ENCODE measurements at regions not wholly inside any gene's neighbourhood (a gene's known extent, or its start where the extent isn't known, plus 50 kb on each side); places are given as distances from the start of the nearest gene placed in this dataset.

- Histone ChIP-seq H3K27ac (ENCODE audit: insufficient read depth, low read length) (no peak overlapping the region), H3K79me1 (ENCODE audit: low read depth in 1 of 2, low read length in 2 of 2) (no peaks in the 10 kb centered on the region), H3K4me1 (ENCODE audit: control insufficient read depth, insufficient read depth, low read length) (no peaks in the 10 kb centered on the region), H3K4me2 (ENCODE audit: low read depth, low read length) (no peak overlapping the region), H3K36me3 (ENCODE audit: control insufficient read depth, insufficient read depth, low read length) (no peaks in the 10 kb centered on the region), H4K91ac (ENCODE audit: insufficient read depth, low read depth, low read length) (no peak overlapping the region), H3K23ac (ENCODE audit: low read depth, low read length) (no peak overlapping the region), H2AK5ac (ENCODE audit: low read depth, low read length) (no peak overlapping the region), H2AFZ (replicated peaks; ENCODE audit: low read length, poor library complexity) (no peak overlapping the region), H4K8ac (ENCODE audit: low read depth in 2 of 2, low read length in 2 of 2) (no peak overlapping the region), H4K20me1 (ENCODE audit: insufficient read depth, low read length) (no peaks in the 10 kb centered on the region), H2AK9ac (replicated peaks; ENCODE audit: low read depth, low read length, poor library complexity) (no peak overlapping the region), H3K9me1 (ENCODE audit: insufficient read depth, low read length) (no peaks in the 10 kb centered on the region), H3K14ac (replicated peaks; ENCODE audit: low read depth, low read length) (no peak overlapping the region), H2BK120ac (ENCODE audit: low read depth, low read length) (no peak overlapping the region), H2BK5ac (ENCODE audit: low read depth, low read length, poor library complexity, severe bottlenecking) (no peak overlapping the region), H3K4me3 (ENCODE audit: insufficient read depth, low read depth, low read length) (no peak overlapping the region), H3K9me3 (ENCODE audit: control insufficient read depth, insufficient read depth, low read length) (peaks cover 2% of the 10 kb centered on the region; the same call in 1 of the 2 replicates), H2BK15ac (ENCODE audit: low read depth, low read length) (no peak overlapping the region), H3K56ac (ENCODE audit: extremely low read depth, insufficient read depth, low read length) (no peak overlapping the region), H2BK20ac (ENCODE audit: low read depth, low read length) (no peak overlapping the region), H3K27me3 (ENCODE audit: control insufficient read depth, insufficient read depth, low read length) (no peaks in the 10 kb centered on the region), H3K4ac (ENCODE audit: low read depth, low read length) (no peak overlapping the region), H3K9ac (ENCODE audit: low read depth, low read length) (no peak overlapping the region), H3K18ac (ENCODE audit: low read depth, low read length) (no peak overlapping the region), H4K5ac (ENCODE audit: low read depth, low read length) (no peak overlapping the region)
- ATAC-seq (ENCODE audit: low read depth), result no peak
- in situ Hi-C loops (cut with MboI; ENCODE audit: low sequenced_read_pairs), result no loop called here
- intact Hi-C loops (cut with micrococcal nuclease), result no loop called here
- dilution Hi-C loops (cut with HindIII; ENCODE audit: low sequenced_read_pairs, unreplicated experiment), result no loop called here
- DNase-seq, result no peak
- BruUV-seq (replicated peaks), result no TSS peak
- ChIA-PET POLR2A (ENCODE audit: unreplicated experiment) (no interaction called here), CTCF (no interaction called here)
- no peak for TF ChIP-seq CTCF (conservative IDR thresholded peaks at IDR 0.05; ENCODE audit: low read depth, low read length)
- no peak for TF ChIP-seq ELK1 (IDR thresholded peaks at IDR 0.05; ENCODE audit: borderline replicate concordance, low read depth, low read length)
- TF ChIP-seq RCOR1 (IDR thresholded peaks at IDR 0.05; ENCODE audit: insufficient replicate concordance, low read length), result no peak
- no peak for TF ChIP-seq MAZ (IDR thresholded peaks at IDR 0.05; ENCODE audit: borderline replicate concordance, low read depth, low read length)
- TF ChIP-seq RAD21 (IDR thresholded peaks at IDR 0.05; ENCODE audit: low read length), result no peak
- TF ChIP-seq NFE2L2 (IDR thresholded peaks at IDR 0.05; ENCODE audit: low read depth, low read length), result no peak
- no peak for TF ChIP-seq CHD1 (IDR thresholded peaks at IDR 0.05; ENCODE audit: low read depth, low read length)
- TF ChIP-seq MAFK (IDR thresholded peaks at IDR 0.05; ENCODE audit: low read depth, low read length), result no peak
- TF ChIP-seq USF2 (IDR thresholded peaks at IDR 0.05; ENCODE audit: low read depth, low read length), result no peak
- TF ChIP-seq BHLHE40 (IDR thresholded peaks at IDR 0.05; ENCODE audit: low read depth, low read length), result no peak
- TF ChIP-seq CEBPB (IDR thresholded peaks at IDR 0.05; ENCODE audit: low read depth, low read length), result no peak
- no peak for TF ChIP-seq POLR2A (IDR thresholded peaks at IDR 0.05; ENCODE audit: low read depth, low read length)
- no peak for TF ChIP-seq FOS (IDR thresholded peaks at IDR 0.05; ENCODE audit: low read depth, low read length)
- TF ChIP-seq RFX5 (IDR thresholded peaks at IDR 0.05; ENCODE audit: low read depth, low read length), result no peak
- TF ChIP-seq MXI1 (IDR thresholded peaks at IDR 0.05; ENCODE audit: borderline replicate concordance, low read depth, low read length), result no peak
- no peak for TF ChIP-seq SMC3 (IDR thresholded peaks at IDR 0.05; ENCODE audit: low read depth, low read length)
- whole genome bisulfite sequencing, 2 experiments (ENCODE audit: extremely low coverage in 2 of 2, insufficient read length in 1 of 2), result no CpG with 5 or more reads among the region's 2 CpGs
Observed at GRCh38 chr4:65021149-65021548, 611.9 kb upstream of the TECRL start.

All from IMR-90 (cell line).